ENCODE measurements at regions not wholly inside any gene's neighbourhood (a gene's known extent, or its start where the extent isn't known, plus 50 kb on each side); places are given as distances from the start of the nearest gene placed in this dataset.

GRCh38 chr13:60944016-60944415 is 471.6 kb downstream of the PCDH20 start (continued):
- no peak for TF ChIP-seq BCL11A (IDR thresholded peaks at IDR 0.05; ENCODE audit: low read depth, low read length)
- no peak for TF ChIP-seq MEF2B (IDR thresholded peaks at IDR 0.05; ENCODE audit: partially characterized antibody, poor library complexity, severe bottlenecking)
- no peak for TF ChIP-seq RAD51 (IDR thresholded peaks at IDR 0.05)
- TF ChIP-seq, protein P1, sequence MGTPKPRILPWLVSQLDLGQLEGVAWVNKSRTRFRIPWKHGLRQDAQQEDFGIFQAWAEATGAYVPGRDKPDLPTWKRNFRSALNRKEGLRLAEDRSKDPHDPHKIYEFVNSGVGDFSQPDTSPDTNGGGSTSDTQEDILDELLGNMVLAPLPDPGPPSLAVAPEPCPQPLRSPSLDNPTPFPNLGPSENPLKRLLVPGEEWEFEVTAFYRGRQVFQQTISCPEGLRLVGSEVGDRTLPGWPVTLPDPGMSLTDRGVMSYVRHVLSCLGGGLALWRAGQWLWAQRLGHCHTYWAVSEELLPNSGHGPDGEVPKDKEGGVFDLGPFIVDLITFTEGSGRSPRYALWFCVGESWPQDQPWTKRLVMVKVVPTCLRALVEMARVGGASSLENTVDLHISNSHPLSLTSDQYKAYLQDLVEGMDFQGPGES (IDR thresholded peaks at IDR 0.05) = no peak
- TF ChIP-seq JUND (IDR thresholded peaks at IDR 0.05; ENCODE audit: low read depth, low read length) = no peak
- TF ChIP-seq RFX5 (IDR thresholded peaks at IDR 0.05; ENCODE audit: low read depth, low read length) = no peak
- no peak for TF ChIP-seq E4F1 (IDR thresholded peaks at IDR 0.05; ENCODE audit: borderline replicate concordance, partially characterized antibody)
- TF ChIP-seq ASH2L (IDR thresholded peaks at IDR 0.05; ENCODE audit: borderline replicate concordance, low read depth) = no peak

DNA sequence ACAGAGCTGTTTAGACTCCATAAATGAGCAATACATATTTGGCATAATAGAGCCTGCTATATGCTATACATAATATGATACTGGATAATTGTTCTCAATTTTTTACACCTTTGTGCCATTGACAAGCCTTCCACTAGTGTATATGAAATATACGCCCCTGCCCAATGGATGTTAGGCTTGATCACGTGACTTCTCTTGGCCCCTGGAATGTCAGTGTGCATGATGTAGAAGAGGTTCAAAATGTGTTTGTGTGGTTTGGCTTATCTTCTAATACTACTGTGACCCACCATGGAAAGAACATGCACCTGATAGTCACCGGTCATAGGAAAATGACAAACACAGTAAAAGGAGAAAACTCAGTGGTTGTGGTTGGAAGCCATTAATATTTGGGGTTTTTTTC is 479.4 kb downstream of the PCDH20 start:
- CTCF ChIA-PET = no interaction called here
- H3K9me3 ChIP-seq (replicated peaks; ENCODE audit: control insufficient read depth, insufficient read depth, low read length) = no peaks in the 10 kb centered on the region
- POLR2A ChIA-PET = no interaction called here
- no peak overlapping the region for H3K9ac ChIP-seq (ENCODE audit: control insufficient read depth, insufficient read depth, low read length)
- intact Hi-C loops (cut with micrococcal nuclease; ENCODE audit: unreplicated experiment) (no loop called here), in situ Hi-C loops (cut with MboI) (no loop called here)
- WGBS (ENCODE audit: insufficient coverage, insufficient replicate concordance, low lambda C conversion rate, missing lambda C conversion rate) = 35% methylated on average over 3 of the region's 3 CpGs
- no peak overlapping the region for H3K4me2 ChIP-seq (ENCODE audit: control insufficient read depth, insufficient read depth)
- H3K4me3 ChIP-seq = no peak overlapping the region
- no peak overlapping the region for H3K27ac ChIP-seq (ENCODE audit: control insufficient read depth, insufficient read depth)
- BruUV-seq (replicated peaks) = no TSS peak
- no peaks in the 10 kb centered on the region for H3K79me2 ChIP-seq (ENCODE audit: control insufficient read depth, insufficient read depth, low read length)
- H2AFZ ChIP-seq (ENCODE audit: control insufficient read depth, low read depth, low read length) = no peak overlapping the region
- no peaks in the 10 kb centered on the region for H3K4me1 ChIP-seq (ENCODE audit: control insufficient read depth, insufficient read depth, low read length)
- no peak for ATAC-seq
- H3K36me3 ChIP-seq (ENCODE audit: control insufficient read depth in 2 of 2, insufficient read depth in 2 of 2, low read length in 1 of 2) = no peaks in the 10 kb centered on the region
- RAD21 ChIA-PET (ENCODE audit: unreplicated experiment) = no interaction called here
- TF ChIP-seq CEBPZ (IDR thresholded peaks at IDR 0.05; ENCODE audit: low read depth, low read length) (no peak), RAD51 (IDR thresholded peaks at IDR 0.05) (peak; percentile 26; the same call in 1 of the 2 replicates), E2F8 (IDR thresholded peaks at IDR 0.05; ENCODE audit: low read depth, partially characterized antibody) (no peak)
- no peak for DNase-seq (ENCODE audit: low read depth, low spot score)
- no peak for FAIRE-seq
- SMC1A ChIA-PET (ENCODE audit: uncharacterized antibody, unreplicated experiment) = interaction anchor here (0.6 kb wide), 1 partner anchor 11 kb away, joined by 3 read pairs; no protein-coding TSS in a partner anchor
- no peaks in the 10 kb centered on the region for H4K20me1 ChIP-seq (ENCODE audit: control insufficient read depth, insufficient read depth)
- no peaks in the 10 kb centered on the region for H3K27me3 ChIP-seq (replicated peaks in 1 of 2; ENCODE audit: control insufficient read depth in 2 of 2, insufficient read depth in 2 of 2, low read length in 1 of 2)

Measured in GM12878 (cell line).